BE2C (cell line): ENCODE measurements at regions not wholly inside any gene's neighbourhood (a gene's known extent, or its start where the extent isn't known, plus 50 kb on each side); places are given as distances from the start of the nearest gene placed in this dataset.

Experiments used
- DNase-seq: peaks from one replicate; pipeline ENCODE4 v3.0.0-alpha.2; 2020
- H3K27me3 ChIP-seq: fragments of 250-450 bp; sonication (Bioruptor Pico); 2 replicates; pipeline ENCODE4 v1.5.1; 2020; ENCODE audit warnings: mild to moderate bottlenecking
- H3K36me3 ChIP-seq: fragments of 250-450 bp; sonication (Bioruptor Pico); 2 replicates; pipeline ENCODE4 v1.5.1; 2020; ENCODE audit warnings: mild to moderate bottlenecking
- H3K4me1 ChIP-seq: fragments of 250-450 bp; sonication (Bioruptor Pico); 2 replicates; pipeline ENCODE4 v1.5.1; 2020
- H3K4me3 ChIP-seq: 2 replicates; pipeline ENCODE4 v1.5.1; 2011; ENCODE audit warnings: low read depth, low read length
- H3K9me3 ChIP-seq: fragments of 250-450 bp; sonication (Bioruptor Pico); 2 replicates; pipeline ENCODE4 v1.5.1; 2020
- TF ChIP-seq, protein P1 (sequence below): IDR thresholded peaks from 2 replicates; pipeline ENCODE4 v1.5.1; 2012; ENCODE audit warnings: mild to moderate bottlenecking, low read depth, low read length

DNA sequence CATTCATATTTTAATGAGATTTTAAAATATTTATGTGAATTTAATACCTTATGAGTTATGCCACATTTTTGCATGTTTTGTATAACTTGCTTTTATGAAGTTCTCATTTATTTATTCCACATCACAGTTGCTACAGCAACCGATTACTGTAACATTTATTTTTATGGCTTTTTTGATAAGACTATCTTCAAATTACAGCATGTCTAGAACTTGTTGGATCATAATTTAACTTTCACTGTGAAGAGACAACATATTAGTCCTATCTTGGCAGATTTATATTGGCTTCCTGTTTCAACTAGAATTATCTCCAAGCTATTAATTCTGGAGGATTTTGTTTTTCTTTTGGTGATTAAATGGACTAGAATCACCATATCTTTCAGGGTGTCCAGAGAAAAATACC, 793.7 kb upstream of the SLITRK5 start:
- H3K36me3 ChIP-seq: no peaks in the 10 kb centered on the region
- H3K27me3 ChIP-seq: no peaks in the 10 kb centered on the region
- H3K4me3 ChIP-seq: no peak overlapping the region
- DNase-seq: no peak
- no peaks in the 10 kb centered on the region for H3K4me1 ChIP-seq
- no peaks in the 10 kb centered on the region for H3K9me3 ChIP-seq
- TF ChIP-seq, protein P1, sequence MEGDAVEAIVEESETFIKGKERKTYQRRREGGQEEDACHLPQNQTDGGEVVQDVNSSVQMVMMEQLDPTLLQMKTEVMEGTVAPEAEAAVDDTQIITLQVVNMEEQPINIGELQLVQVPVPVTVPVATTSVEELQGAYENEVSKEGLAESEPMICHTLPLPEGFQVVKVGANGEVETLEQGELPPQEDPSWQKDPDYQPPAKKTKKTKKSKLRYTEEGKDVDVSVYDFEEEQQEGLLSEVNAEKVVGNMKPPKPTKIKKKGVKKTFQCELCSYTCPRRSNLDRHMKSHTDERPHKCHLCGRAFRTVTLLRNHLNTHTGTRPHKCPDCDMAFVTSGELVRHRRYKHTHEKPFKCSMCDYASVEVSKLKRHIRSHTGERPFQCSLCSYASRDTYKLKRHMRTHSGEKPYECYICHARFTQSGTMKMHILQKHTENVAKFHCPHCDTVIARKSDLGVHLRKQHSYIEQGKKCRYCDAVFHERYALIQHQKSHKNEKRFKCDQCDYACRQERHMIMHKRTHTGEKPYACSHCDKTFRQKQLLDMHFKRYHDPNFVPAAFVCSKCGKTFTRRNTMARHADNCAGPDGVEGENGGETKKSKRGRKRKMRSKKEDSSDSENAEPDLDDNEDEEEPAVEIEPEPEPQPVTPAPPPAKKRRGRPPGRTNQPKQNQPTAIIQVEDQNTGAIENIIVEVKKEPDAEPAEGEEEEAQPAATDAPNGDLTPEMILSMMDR: no peak

DNA sequence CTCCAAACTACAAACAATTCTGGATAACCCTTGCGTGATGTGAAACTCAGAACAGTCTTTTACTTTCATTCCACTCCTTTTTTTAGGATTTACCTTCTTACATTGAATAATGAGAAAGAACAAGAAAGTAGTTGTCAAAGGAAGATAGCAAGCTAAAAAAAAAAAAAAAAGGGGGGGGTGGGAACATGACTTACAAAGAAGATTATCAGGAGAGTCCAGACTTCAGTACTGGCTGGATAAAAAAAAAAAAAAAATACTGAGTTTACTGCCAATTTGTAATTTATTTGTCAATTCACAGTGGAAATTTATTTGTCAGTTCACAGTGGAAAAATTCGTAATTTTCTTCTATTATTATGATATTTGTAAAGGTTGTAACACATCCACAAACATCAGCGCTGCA, 792.4 kb upstream of the SLITRK5 start:
- Histone ChIP-seq H3K4me1 (no peaks in the 10 kb centered on the region), H3K27me3 (no peaks in the 10 kb centered on the region), H3K9me3 (no peaks in the 10 kb centered on the region), H3K4me3 (no peak overlapping the region), H3K36me3 (no peaks in the 10 kb centered on the region)
- TF ChIP-seq, protein P1: no peak
- no peak for DNase-seq

DNA sequence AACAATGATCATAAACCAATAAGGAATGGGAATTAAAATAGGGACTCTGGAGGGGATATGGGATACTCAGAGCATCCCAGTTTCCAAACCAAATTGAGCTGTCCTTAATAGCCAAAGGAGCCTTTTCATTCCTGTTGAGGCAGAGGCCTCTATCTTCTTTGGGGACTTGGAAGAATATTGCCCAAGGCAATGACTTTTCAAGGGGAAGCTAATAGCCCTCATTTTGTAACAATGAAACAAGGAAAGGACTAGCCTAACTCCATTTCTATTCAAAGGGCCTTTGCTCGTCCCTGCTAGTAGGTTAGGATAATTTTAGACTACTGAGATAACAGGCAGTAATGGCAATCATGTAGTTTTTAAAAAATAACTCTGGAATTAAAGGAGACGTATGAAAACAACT, 789.8 kb upstream of the SLITRK5 start:
- Histone ChIP-seq H3K4me3 (no peak overlapping the region), H3K4me1 (no peaks in the 10 kb centered on the region), H3K36me3 (no peaks in the 10 kb centered on the region), H3K27me3 (no peaks in the 10 kb centered on the region), H3K9me3 (no peaks in the 10 kb centered on the region)
- TF ChIP-seq, protein P1: no peak
- DNase-seq: no peak

DNA sequence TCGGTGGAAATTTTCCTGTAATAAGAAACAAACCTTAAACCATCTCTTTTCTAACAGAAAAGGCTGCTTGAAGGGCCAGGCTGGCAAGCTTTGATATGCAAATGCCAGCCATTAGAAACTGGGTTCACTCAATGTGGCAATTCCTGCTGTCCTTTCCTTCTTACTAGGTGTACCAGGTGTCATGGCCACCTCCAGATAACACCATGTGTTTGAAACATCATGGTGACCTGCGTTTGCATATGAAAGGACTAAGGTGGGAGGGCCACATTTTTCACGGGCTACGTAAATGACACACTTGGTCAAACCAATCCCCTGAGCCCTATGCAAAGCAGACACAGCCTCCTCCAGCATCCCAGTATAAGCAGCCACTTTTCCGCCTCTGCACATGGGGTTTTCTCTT, 789.1 kb upstream of the SLITRK5 start:
- TF ChIP-seq, protein P1: no peak
- no peaks in the 10 kb centered on the region for H3K36me3 ChIP-seq
- no peak for DNase-seq
- H3K9me3 ChIP-seq: no peaks in the 10 kb centered on the region
- no peak overlapping the region for H3K4me3 ChIP-seq
- no peaks in the 10 kb centered on the region for H3K27me3 ChIP-seq
- H3K4me1 ChIP-seq: no peaks in the 10 kb centered on the region

DNA sequence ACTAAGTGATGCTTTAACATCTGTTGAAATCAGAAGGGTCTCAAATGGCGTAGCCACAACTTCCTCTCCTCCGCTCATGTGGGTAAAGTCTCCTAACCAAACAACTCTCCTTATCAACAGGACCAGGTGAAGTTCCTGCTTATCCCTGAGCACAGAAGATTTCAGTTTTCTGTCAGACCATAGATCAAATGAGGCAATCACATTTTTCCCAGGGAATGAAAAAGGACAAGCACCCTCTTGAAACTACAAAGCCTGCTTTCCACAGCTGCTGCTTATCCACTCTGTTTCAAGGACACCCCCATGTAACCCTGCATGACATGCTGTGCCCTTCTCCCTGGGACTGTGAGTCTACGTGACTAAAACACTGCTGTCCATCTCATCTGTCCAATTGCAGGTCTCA, 788.3 kb upstream of the SLITRK5 start:
- TF ChIP-seq, protein P1: no peak
- H3K27me3 ChIP-seq: no peaks in the 10 kb centered on the region
- no peaks in the 10 kb centered on the region for H3K36me3 ChIP-seq
- no peak for DNase-seq
- no peaks in the 10 kb centered on the region for H3K4me1 ChIP-seq
- H3K9me3 ChIP-seq: no peaks in the 10 kb centered on the region
- H3K4me3 ChIP-seq: no peak overlapping the region

DNA sequence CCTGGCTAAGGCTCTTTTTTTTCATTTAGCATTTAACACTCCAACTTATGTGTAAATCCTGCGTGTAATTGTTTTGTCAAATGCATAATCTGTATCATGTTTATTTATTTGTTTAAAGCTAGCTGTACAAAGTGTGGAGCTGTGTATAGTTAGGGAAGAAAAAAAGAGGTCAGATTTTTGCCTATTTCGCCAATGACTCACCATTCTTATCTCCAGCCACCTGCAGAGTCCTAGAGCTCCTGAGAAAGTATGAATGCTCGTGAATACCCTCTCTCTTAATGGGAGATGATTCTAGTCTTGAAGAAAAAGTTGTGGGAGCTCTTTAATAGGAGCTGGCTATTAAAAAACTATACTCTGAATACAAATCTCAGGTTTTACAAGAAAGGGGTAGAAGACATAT, 778.8 kb upstream of the SLITRK5 start:
- Histone ChIP-seq H3K4me1 (no peaks in the 10 kb centered on the region), H3K9me3 (no peaks in the 10 kb centered on the region), H3K4me3 (no peak overlapping the region), H3K36me3 (no peaks in the 10 kb centered on the region), H3K27me3 (no peaks in the 10 kb centered on the region)
- TF ChIP-seq, protein P1: no peak
- DNase-seq: no peak
